Psoas muscle (tissue), 7 donors: ENCODE measurements at regions not wholly inside any gene's neighbourhood (a gene's known extent, or its start where the extent isn't known, plus 50 kb on each side); places are given as distances from the start of the nearest gene placed in this dataset.

Source experiments
- ATAC-seq, 4 donors: fragments of 200-7000 bp; cut with Tn5 transposase; one replicate each; pipeline ENCODE4 v1.9.1; 2020; ENCODE audit warnings: moderate library complexity in 3 of 4, mild to moderate bottlenecking in 2 of 4
- DNase-seq, 2 donors: peaks; one replicate each; pipeline ENCODE4 v3.0.0-alpha.2; 2020
- H3K27ac ChIP-seq: fragments of 200-600 bp; one replicate; pipeline ENCODE4 v1.8.0; 2022
- H3K27me3 ChIP-seq, 3 donors: fragments of 200-600 bp in 1 of 3; one replicate each; pipeline versions ENCODE4 v1.6.1 to v1.8.0; 2013 to 2022; ENCODE audit warnings: low read length in 2 of 3, mild to moderate bottlenecking in 2 of 3, moderate library complexity in 1 of 3; ENCODE audit not compliant: insufficient read depth in 3 of 3
- H3K36me3 ChIP-seq, 2 donors: fragments of 200-600 bp in 1 of 2; one replicate each; pipeline versions ENCODE4 v1.6.1 to v1.8.0; 2013 to 2022; ENCODE audit warnings: low read depth in 1 of 2, mild to moderate bottlenecking in 1 of 2, moderate library complexity in 1 of 2; ENCODE audit not compliant: insufficient read depth in 1 of 2
- H3K4me1 ChIP-seq: fragments of 200-600 bp; one replicate; pipeline ENCODE4 v1.8.0; 2022
- H3K4me3 ChIP-seq: fragments of 200-600 bp; one replicate; pipeline ENCODE4 v1.8.0; 2022; ENCODE audit warnings: mild to moderate bottlenecking
- H3K9me3 ChIP-seq: fragments of 200-600 bp; one replicate; pipeline ENCODE4 v1.8.0; 2022
- CTCF ChIP-seq: fragments of 200-600 bp; IDR thresholded peaks from one replicate; pipeline ENCODE4 v1.8.0; 2022; ENCODE audit warnings: antibody characterized with exemption
- WGBS, 3 donors: extraction: QIAGEN DNeasy Blood & Tissue Kit; methylation state at CpG; one replicate each; pipeline versions ENCODE4 v1.1.6 to v1.1.7; 2013; 5-methylcytosine and 5-hydroxymethylcytosine counted together
- intact Hi-C, 2 donors: fragments of 100-400 bp; cut with DNase I; formaldehyde crosslinking; loops; one replicate each; pipeline versions ENCODE4 v1.11.0 to v1.14.2; 2022
- donor health status: healthy with polysubstance abuse.
- donor health status: DM: no; HTN: no; CAD: no; lungs with moderate emphysema.
- donor health status: Bipolar disorder and iron deficiency.
- donor health status: healthy.
- donor health status: DM: yes; HTN: yes; CAD: no.
- donor health status: DM: no; HTN: no; CAD: no.
- donor health status: DM: yes; HTN: yes; CAD: no.

GRCh38 chr13:90545070-90545840 is 802.2 kb upstream of the MIR17HG start:
- Histone ChIP-seq H3K9me3 (no peaks in the 10 kb centered on the region), H3K4me1 (no peaks in the 10 kb centered on the region)
- 91 to 97% (median 95%) methylated on average over 4 of the region's 4 CpGs for WGBS, 3 donors

GRCh38 chr13:90547272-90547790 is 800.2 kb upstream of the MIR17HG start:
- Histone ChIP-seq H3K4me3 (no peak overlapping the region), H3K27me3 (no peaks in the 10 kb centered on the region), H3K36me3 (no peaks in the 10 kb centered on the region), H3K9me3 (no peaks in the 10 kb centered on the region), H3K4me1 (no peaks in the 10 kb centered on the region), H3K27ac (no peak overlapping the region)
- 55 to 63% (median 59%) methylated on average over 2 of the region's 2 CpGs for WGBS, 3 donors
- intact Hi-C loops, result no loop called here
- ATAC-seq (no peak), DNase-seq (no peak)
- TF ChIP-seq CTCF, result no peak

More at GRCh38 chr13:90545070-90545840, 802.2 kb upstream of the MIR17HG start:
- ATAC-seq (no peak), DNase-seq (no peak)
- intact Hi-C loops, result no loop called here
- TF ChIP-seq CTCF, result no peak
- Histone ChIP-seq H3K36me3 (no peaks in the 10 kb centered on the region), H3K27me3 (no peaks in the 10 kb centered on the region), H3K4me3 (no peak overlapping the region), H3K27ac (no peak overlapping the region)

GRCh38 chr13:90551253-90551652 is 796.2 kb upstream of the MIR17HG start:
- intact Hi-C loops, result no loop called here
- Histone ChIP-seq H3K4me1 (no peaks in the 10 kb centered on the region), H3K4me3 (no peak overlapping the region), H3K9me3 (no peaks in the 10 kb centered on the region), H3K36me3 (no peaks in the 10 kb centered on the region), H3K27me3 (no peaks in the 10 kb centered on the region), H3K27ac (no peak overlapping the region)
- no peak for ATAC-seq
- 60 to 79% (median 66%) methylated on average over 3 of the region's 3 CpGs for WGBS, 3 donors
- DNase-seq, result no peak
- TF ChIP-seq CTCF, result no peak

GRCh38 chr13:90552702-90553101 is 794.8 kb upstream of the MIR17HG start:
- 68 to 77% (median 69%) methylated on average over 2 of the region's 2 CpGs for WGBS, 3 donors
- Histone ChIP-seq H3K9me3 (no peaks in the 10 kb centered on the region), H3K27me3 (no peaks in the 10 kb centered on the region), H3K36me3 (no peaks in the 10 kb centered on the region), H3K4me1 (no peaks in the 10 kb centered on the region), H3K27ac (no peak overlapping the region), H3K4me3 (no peak overlapping the region)
- TF ChIP-seq CTCF, result no peak
- intact Hi-C loops, result no loop called here
- DNase-seq (no peak), ATAC-seq (no peak)
